ENCODE measurements at regions not wholly inside any gene's neighbourhood (a gene's known extent, or its start where the extent isn't known, plus 50 kb on each side); places are given as distances from the start of the nearest gene placed in this dataset.

GRCh38 chr2:120576509-120577474 is 158.9 kb upstream of the GLI2 start:
- no peak for DNase-seq

GRCh38 chr2:120577721-120578295 is 157.9 kb upstream of the GLI2 start:
- no peak for DNase-seq

DNA sequence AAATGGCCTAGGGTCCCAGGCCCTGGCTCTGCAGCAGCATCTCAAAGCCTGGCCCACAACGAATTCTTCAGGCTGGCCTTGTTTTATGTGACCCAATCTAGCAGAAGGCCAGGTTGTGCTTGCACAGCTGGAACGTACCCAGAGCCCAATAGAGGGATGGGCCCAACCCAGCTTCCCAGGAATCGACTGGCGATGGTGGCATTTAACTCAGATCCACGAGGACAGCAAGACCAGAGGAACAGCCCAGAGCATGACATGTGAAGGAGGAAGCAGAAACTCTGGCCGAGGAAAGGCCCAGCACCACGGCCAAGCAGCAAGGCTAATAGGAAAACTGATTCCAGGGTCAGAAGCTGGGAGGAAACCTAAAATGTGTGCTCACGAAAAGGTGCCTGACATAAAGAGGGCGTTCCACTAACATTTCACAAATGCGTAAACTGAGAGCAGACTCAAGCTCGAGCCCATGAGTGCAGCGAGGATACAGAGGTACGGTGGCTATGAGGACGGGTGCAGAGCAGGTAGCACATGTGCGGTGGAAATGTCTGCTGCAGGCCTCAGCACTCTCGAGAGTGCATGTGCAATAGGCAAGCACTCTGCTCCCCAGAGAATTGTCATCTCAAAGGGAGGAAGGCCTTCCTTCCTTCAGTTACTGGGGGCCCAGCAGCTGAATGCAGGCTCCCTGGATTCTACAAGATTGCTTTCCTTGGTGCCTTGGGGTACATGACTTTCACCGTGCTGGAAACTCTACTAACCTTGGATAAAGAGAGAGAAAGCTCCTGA is 156.9 kb upstream of the GLI2 start:
- no peak for DNase-seq

DNA sequence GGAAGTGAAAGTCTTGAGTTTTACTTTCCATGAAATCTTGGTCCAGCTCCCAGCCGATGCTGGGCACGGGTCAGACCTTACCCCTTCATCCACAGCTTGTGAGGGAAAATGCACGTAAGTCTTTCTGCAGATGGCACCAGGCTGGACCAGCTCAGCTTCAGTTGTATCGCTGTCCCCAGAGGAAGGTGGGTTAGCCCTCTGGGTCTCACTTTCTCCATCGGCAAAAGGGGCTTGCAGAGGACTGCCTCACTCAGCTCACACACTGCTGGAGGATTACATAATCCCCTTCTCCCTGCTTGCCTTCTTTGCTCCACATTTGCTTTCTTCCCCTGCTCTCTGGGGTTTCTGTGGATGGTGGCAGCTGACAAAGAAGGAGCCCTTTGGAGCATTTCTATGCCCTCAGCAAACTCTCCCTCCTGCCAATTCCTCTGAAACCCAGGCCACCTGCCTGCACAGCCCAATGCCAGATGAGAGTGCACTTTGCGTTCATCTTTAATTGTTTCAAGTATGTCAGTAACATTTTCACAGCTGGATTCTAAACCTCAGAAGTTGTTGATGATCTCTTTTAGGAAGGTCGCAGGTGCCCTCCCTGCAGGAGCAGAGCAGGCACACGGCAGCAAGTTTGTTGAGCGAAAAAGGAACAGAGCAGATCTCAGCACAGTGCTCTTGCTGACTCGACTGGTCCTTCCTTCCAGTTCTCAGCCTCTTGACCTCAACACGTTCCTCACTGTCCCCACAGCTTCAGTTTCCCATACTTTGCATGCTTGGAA is 155.6 kb upstream of the GLI2 start:
- DNase-seq, result peak; percentile 6

- DNase-seq, result no peak
These were observed 155.0 kb upstream of the GLI2 start for GRCh38 chr2:120580709-120581108.

- DNase-seq, result no peak
These were observed 152.5 kb upstream of the GLI2 start for GRCh38 chr2:120583121-120583520.

- no peak for DNase-seq
These were observed 151.7 kb upstream of the GLI2 start for GRCh38 chr2:120583851-120584570.

DNA sequence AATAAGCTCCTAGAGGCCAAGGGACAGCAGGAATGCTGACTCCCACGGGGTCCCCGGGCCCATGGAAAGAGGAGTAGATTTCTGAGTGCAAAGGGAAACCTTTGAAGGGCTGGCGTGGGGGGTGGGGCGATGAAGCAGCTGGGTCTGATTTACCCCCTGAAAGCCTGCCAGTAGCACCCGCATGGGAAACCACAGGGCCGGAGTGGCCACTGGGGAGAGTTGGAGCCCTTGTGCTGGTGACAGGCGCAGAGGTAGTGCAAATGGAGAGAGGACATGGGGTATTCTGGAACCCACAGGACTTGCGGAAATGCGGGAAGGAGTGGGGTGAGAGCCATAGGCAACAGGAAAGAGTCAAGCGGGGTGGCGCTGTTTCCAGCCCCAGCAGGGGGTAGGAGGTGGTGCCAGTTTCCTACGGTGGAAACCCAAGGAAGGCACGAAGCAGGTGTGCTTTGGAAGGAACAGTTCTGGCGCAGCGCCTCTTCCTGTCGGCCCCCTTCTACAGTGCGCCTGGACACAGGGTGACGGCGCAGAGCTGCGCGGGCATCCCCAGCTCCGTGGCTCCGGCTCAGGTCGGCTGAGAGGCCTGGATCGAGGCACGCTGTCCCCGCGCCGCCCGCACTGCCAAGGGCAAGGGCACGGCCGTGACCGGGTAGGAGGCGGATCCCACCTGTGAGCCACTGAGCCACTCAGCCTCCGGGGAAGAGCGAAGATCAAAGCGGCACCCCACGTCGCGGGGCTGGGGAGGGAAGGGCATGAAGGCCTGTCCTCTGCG is 149.0 kb upstream of the GLI2 start:
- no peak for DNase-seq

GRCh38 chr2:120587279-120587996 is 148.2 kb upstream of the GLI2 start:
- no peak for DNase-seq

- no peak for DNase-seq
These were observed 147.7 kb upstream of the GLI2 start for GRCh38 chr2:120587997-120588336.

DNA sequence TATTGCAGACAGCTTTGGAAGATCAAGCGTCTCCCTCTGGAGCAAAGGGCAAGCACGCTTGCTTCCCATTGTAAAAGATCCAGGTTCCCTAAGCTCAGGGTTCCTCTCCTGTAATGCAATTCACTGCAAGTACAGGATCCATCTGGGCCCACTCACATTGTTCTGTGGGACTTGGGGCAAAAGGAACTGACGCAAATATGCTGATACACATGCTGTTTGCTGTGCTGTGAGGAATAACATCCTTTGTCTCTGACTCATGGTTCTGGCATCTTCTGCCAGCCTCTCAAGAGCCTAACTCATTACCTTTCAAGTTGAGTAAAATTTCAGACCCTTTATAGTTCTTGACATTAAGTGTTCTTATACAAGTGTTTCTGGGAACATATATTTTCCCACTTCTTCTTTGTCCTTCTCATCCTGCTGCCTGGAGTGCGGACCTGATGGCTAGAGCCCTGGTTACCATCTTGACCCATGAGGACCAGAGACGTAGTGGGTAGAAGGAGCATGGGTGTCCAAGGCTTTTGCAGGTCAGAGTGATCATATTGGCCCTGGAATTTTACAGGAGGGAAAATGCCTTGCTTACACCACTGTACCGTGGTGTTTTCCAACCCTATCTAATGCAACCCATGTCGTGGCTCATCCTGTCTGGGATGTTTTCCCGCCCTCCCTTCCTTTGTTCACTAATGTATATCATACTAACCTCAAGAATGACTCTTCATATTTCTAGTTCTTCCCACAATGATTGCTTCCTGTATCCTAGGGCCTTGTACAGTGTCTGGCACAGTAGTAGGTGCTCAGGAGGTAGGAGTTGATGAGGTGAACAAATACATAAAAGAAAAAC is 145.7 kb upstream of the GLI2 start:
- DNase-seq, result no peak

- no peak for DNase-seq
These were observed 144.8 kb upstream of the GLI2 start for GRCh38 chr2:120590841-120591240.

DNA sequence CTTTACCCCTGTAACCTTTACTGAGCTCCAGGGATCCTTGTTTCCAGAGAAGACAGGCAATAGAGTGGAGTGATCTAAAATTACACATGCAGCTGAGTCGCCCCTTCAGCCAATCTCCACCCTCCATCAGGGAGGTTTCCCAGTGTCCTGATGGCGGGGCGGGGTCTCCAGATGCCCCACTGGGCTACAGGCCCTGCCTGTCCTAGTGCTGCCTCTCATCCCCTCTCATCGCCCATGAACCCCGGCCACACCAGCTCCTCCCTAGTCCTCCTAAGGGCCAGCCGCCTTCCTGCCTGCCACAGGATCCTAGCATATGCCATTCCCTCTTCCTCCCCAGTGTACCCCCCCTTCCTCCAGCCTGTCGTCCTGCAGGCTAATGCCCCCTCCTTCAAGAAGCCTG is 144.1 kb upstream of the GLI2 start:
- no peak for DNase-seq

DNA sequence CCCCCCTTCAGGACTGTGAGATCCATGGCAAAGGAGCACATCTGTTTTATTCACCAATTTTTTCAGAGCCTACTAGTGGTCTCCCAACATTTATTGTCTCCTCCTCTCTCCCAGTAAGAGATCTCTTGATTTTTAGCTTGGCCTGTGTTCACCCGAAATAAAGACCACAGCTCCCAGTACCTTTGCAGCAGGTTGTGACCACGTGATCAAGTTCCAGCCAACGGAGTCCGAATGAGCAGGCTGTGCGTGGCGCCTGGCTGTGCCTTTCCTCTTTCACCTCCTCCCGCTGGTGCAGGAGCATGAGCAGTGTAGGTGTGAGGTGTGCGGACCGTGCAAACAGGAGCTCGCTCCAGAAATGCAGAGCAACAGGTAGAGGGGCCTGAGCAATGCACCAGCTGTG is 143.6 kb upstream of the GLI2 start:
- DNase-seq, result no peak

DNA sequence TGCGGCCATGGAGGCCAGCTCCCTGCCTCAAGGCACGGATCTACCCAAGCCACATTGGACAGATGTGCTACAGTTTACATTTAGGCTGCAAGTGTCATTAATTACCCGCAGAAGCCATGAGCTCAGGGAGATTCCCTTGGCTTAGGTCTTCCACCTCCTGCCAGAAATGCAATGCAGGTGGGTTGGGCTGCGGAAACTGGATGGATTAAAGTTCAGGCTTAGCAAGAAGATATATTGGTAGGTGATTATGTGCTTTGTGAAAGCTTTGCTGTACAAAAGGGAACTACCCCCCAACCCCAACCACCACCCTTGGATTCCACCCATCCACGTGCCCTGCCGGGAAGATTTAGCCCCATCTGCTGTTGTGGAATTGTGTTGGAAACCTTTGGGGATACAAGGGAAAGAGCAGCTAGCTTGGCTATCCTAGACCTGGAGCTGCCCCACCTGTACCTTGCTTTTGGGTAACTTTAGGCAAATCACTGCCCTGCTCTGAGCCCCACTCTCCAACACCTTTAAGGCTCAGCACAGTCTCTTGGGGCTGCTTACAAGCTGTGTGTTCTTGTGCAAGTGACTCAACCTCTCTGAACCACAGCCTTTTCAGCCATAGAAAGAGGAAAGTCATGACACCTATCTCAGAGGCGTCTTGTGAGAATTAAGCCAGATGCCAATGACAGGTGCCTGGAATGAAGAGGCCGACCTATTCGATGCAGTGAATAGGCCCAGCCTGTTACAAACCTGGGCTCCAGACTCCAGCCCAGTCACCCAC is 141.6 kb upstream of the GLI2 start:
- DNase-seq, result no peak

DNA sequence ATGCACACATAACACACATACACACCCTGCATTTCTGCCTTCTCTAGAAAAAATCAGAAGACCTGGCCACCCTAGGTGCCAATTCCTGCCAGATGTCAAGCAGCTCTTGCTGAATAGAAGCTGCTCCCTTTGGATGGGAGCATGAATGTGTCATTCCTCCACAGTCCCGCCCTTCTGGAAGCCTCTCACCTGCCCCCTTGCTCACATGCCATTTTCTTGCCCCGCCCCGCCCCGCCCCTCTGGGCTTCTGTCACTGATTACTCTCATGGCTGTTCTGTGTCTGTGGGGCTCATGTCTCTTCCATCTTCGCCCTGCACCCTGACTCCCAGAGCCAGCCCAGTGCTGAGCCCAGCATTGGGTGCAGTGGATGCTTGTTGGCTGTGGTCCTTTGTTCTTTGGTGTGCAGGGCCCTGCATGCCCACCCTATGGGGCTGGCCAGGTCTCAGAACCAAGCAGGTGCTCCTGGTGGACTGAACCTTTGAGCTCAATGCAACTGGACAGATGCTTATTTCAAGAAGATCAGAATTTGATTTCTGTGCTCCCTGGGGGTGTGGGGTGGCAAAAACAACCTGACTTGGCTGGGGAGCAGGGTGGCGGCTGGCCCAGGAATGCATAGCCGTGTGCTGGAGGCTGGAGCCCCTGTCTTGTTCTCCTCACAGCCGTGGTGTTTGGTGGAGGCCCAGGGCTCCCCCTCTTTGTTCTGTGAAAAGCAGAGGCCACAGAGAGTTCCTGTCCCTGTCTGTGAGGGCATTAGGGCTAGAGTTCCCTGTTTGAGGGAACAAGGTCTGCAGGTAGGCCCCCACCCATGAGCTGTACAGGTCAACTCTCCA is 140.6 kb upstream of the GLI2 start:
- no peak for DNase-seq

DNA sequence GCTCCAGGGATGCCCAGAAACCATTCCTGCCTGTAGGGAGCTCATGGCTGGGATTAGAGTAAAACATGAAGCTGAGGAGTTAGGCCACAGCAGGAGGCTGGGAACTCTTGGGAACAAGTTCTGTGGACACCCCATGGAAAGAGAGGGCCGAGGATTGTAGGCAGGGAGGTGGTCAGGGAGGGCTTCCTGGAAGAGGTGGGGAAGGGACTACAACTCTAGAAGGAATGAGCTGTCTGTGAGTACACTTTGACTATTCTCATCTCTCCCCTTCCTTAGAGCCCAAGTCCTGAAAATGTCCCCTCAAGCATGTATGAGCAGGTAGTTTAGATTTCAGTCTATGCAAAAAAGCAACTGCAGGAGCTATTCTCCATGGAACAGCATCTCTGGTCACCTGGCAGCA is 139.9 kb upstream of the GLI2 start:
- no peak for DNase-seq

DNA sequence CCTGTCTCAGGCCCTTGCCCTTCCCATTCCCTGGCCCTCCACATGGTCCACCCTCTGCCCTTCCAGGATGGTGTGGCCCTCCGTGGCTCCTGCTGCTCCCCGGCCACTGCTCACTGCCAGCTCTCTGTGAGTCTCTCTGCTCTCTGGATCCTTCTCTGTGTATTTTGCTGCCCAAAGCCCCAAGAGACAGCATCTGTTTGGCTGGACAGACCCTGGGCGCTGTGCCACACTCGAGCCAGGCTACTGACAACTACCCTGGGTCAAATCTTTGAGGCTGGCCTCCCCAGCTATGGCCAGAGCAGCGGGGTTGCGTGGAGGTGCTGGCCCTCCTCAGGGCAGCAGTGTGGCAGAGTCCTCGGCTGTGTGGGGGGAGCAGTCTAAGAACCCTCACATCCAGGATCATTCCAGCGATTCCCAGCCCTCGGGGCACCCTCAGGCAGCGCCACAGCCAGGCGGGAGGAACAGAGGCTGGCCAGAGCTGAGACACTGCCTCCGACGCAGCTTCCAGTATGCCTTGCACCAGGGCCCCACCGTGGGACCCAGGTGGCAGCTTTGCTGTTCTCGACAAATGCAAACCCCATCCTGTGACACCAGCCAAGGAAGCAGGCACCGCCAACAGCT is 139.4 kb upstream of the GLI2 start:
- DNase-seq, result no peak

Data from NCI-H345 (cell line).